ENCODE measurements at regions not wholly inside any gene's neighbourhood (a gene's known extent, or its start where the extent isn't known, plus 50 kb on each side); places are given as distances from the start of the nearest gene placed in this dataset.

- Mint-ChIP-seq H3K36me3 (ENCODE audit: low read depth) (no peaks in the 10 kb centered on the region), H3K9me3 (peaks cover 13% of the 10 kb centered on the region), H3K27ac (no peak overlapping the region), H3K4me1 (ENCODE audit: low read depth) (no peaks in the 10 kb centered on the region), H3K27me3 (ENCODE audit: insufficient read depth) (no peaks in the 10 kb centered on the region), H3K4me3 (no peak overlapping the region)
- DNase-seq (ENCODE audit: low spot score) = no peak
- intact Hi-C loops (cut with micrococcal nuclease) = no loop called here
Observed at GRCh38 chr9:106700676-106701075, 162.3 kb upstream of the ZNF462 start.

GRCh38 chr9:106701611-106702010 lies 161.4 kb upstream of the ZNF462 start:
- intact Hi-C loops (cut with micrococcal nuclease) = no loop called here
- H3K4me1 Mint-ChIP-seq (ENCODE audit: low read depth) = no peaks in the 10 kb centered on the region
- DNase-seq (ENCODE audit: low spot score) = no peak
- peaks cover 17% of the 10 kb centered on the region for H3K9me3 Mint-ChIP-seq
- H3K4me3 Mint-ChIP-seq = no peak overlapping the region
- no peaks in the 10 kb centered on the region for H3K27me3 Mint-ChIP-seq (ENCODE audit: insufficient read depth)
- H3K36me3 Mint-ChIP-seq (ENCODE audit: low read depth) = no peaks in the 10 kb centered on the region
- no peak overlapping the region for H3K27ac Mint-ChIP-seq

- H3K27ac Mint-ChIP-seq = no peak overlapping the region
- intact Hi-C loops (cut with micrococcal nuclease) = no loop called here
- H3K27me3 Mint-ChIP-seq (ENCODE audit: insufficient read depth) = no peaks in the 10 kb centered on the region
- no peaks in the 10 kb centered on the region for H3K36me3 Mint-ChIP-seq (ENCODE audit: low read depth)
- DNase-seq (ENCODE audit: low spot score) = no peak
- H3K4me1 Mint-ChIP-seq (ENCODE audit: low read depth) = no peaks in the 10 kb centered on the region
- H3K9me3 Mint-ChIP-seq = peaks cover 17% of the 10 kb centered on the region
- no peak overlapping the region for H3K4me3 Mint-ChIP-seq
Observed at GRCh38 chr9:106704056-106704615, 158.8 kb upstream of the ZNF462 start.

- Mint-ChIP-seq H3K4me1 (ENCODE audit: low read depth) (no peaks in the 10 kb centered on the region), H3K9me3 (peaks cover 17% of the 10 kb centered on the region), H3K4me3 (no peak overlapping the region), H3K36me3 (ENCODE audit: low read depth) (no peaks in the 10 kb centered on the region), H3K27ac (no peak overlapping the region), H3K27me3 (ENCODE audit: insufficient read depth) (no peaks in the 10 kb centered on the region)
- no peak for DNase-seq (ENCODE audit: low spot score)
- intact Hi-C loops (cut with micrococcal nuclease) = no loop called here
Observed at GRCh38 chr9:106707291-106707690, 155.7 kb upstream of the ZNF462 start.

GRCh38 chr9:106707738-106708474 lies 155.1 kb upstream of the ZNF462 start:
- Mint-ChIP-seq H3K4me3 (no peak overlapping the region), H3K9me3 (peaks cover 11% of the 10 kb centered on the region), H3K27me3 (ENCODE audit: insufficient read depth) (no peaks in the 10 kb centered on the region), H3K4me1 (ENCODE audit: low read depth) (no peaks in the 10 kb centered on the region), H3K36me3 (ENCODE audit: low read depth) (no peaks in the 10 kb centered on the region), H3K27ac (no peak overlapping the region)
- intact Hi-C loops (cut with micrococcal nuclease) = no loop called here
- no peak for DNase-seq (ENCODE audit: low spot score)

GRCh38 chr9:106708475-106709146 lies 154.4 kb upstream of the ZNF462 start:
- Mint-ChIP-seq H3K4me3 (no peak overlapping the region), H3K36me3 (ENCODE audit: low read depth) (no peaks in the 10 kb centered on the region), H3K27me3 (ENCODE audit: insufficient read depth) (no peaks in the 10 kb centered on the region), H3K4me1 (ENCODE audit: low read depth) (no peaks in the 10 kb centered on the region), H3K27ac (no peak overlapping the region), H3K9me3 (peaks cover 10% of the 10 kb centered on the region)
- DNase-seq (ENCODE audit: low spot score) = no peak
- intact Hi-C loops (cut with micrococcal nuclease) = no loop called here

GRCh38 chr9:106712279-106712678 lies 150.7 kb upstream of the ZNF462 start:
- no peak overlapping the region for H3K27ac Mint-ChIP-seq
- no peaks in the 10 kb centered on the region for H3K36me3 Mint-ChIP-seq (ENCODE audit: low read depth)
- no peaks in the 10 kb centered on the region for H3K27me3 Mint-ChIP-seq (ENCODE audit: insufficient read depth)
- intact Hi-C loops (cut with micrococcal nuclease) = no loop called here
- no peaks in the 10 kb centered on the region for H3K9me3 Mint-ChIP-seq
- no peak for DNase-seq (ENCODE audit: low spot score)
- no peak overlapping the region for H3K4me3 Mint-ChIP-seq
- H3K4me1 Mint-ChIP-seq (ENCODE audit: low read depth) = no peaks in the 10 kb centered on the region

GRCh38 chr9:106713206-106713605 lies 149.8 kb upstream of the ZNF462 start:
- H3K9me3 Mint-ChIP-seq = no peaks in the 10 kb centered on the region
- no peak overlapping the region for H3K27ac Mint-ChIP-seq
- H3K36me3 Mint-ChIP-seq (ENCODE audit: low read depth) = no peaks in the 10 kb centered on the region
- H3K4me1 Mint-ChIP-seq (ENCODE audit: low read depth) = no peaks in the 10 kb centered on the region
- no peak for DNase-seq (ENCODE audit: low spot score)
- H3K27me3 Mint-ChIP-seq (ENCODE audit: insufficient read depth) = no peaks in the 10 kb centered on the region
- H3K4me3 Mint-ChIP-seq = no peak overlapping the region
- intact Hi-C loops (cut with micrococcal nuclease) = no loop called here

- Mint-ChIP-seq H3K27me3 (ENCODE audit: insufficient read depth) (peaks cover 2% of the 10 kb centered on the region), H3K9me3 (no peaks in the 10 kb centered on the region), H3K36me3 (ENCODE audit: low read depth) (no peaks in the 10 kb centered on the region), H3K4me3 (no peak overlapping the region), H3K4me1 (ENCODE audit: low read depth) (no peaks in the 10 kb centered on the region), H3K27ac (no peak overlapping the region)
- intact Hi-C loops (cut with micrococcal nuclease) = no loop called here
- no peak for DNase-seq (ENCODE audit: low spot score)
Observed at GRCh38 chr9:106716820-106717219, 146.1 kb upstream of the ZNF462 start.

- H3K36me3 Mint-ChIP-seq (ENCODE audit: low read depth) = no peaks in the 10 kb centered on the region
- peaks cover 2% of the 10 kb centered on the region for H3K27me3 Mint-ChIP-seq (ENCODE audit: insufficient read depth)
- H3K4me1 Mint-ChIP-seq (ENCODE audit: low read depth) = no peaks in the 10 kb centered on the region
- H3K4me3 Mint-ChIP-seq = no peak overlapping the region
- H3K9me3 Mint-ChIP-seq = no peaks in the 10 kb centered on the region
- no peak for DNase-seq (ENCODE audit: low spot score)
- intact Hi-C loops (cut with micrococcal nuclease) = no loop called here
- no peak overlapping the region for H3K27ac Mint-ChIP-seq
Observed at GRCh38 chr9:106717686-106718085, 145.3 kb upstream of the ZNF462 start.

GRCh38 chr9:106718936-106719335 lies 144.0 kb upstream of the ZNF462 start:
- no peak for DNase-seq (ENCODE audit: low spot score)
- Mint-ChIP-seq H3K4me3 (no peak overlapping the region), H3K9me3 (no peaks in the 10 kb centered on the region), H3K36me3 (ENCODE audit: low read depth) (no peaks in the 10 kb centered on the region), H3K4me1 (ENCODE audit: low read depth) (no peaks in the 10 kb centered on the region), H3K27me3 (ENCODE audit: insufficient read depth) (peaks cover 2% of the 10 kb centered on the region), H3K27ac (no peak overlapping the region)
- intact Hi-C loops (cut with micrococcal nuclease) = no loop called here

GRCh38 chr9:106722051-106722753 lies 140.8 kb upstream of the ZNF462 start:
- no peaks in the 10 kb centered on the region for H3K9me3 Mint-ChIP-seq
- no peaks in the 10 kb centered on the region for H3K36me3 Mint-ChIP-seq (ENCODE audit: low read depth)
- intact Hi-C loops (cut with micrococcal nuclease) = no loop called here
- no peak overlapping the region for H3K4me3 Mint-ChIP-seq
- H3K4me1 Mint-ChIP-seq (ENCODE audit: low read depth) = no peaks in the 10 kb centered on the region
- peaks cover 2% of the 10 kb centered on the region for H3K27me3 Mint-ChIP-seq (ENCODE audit: insufficient read depth)
- no peak overlapping the region for H3K27ac Mint-ChIP-seq
- DNase-seq (ENCODE audit: low spot score) = no peak

GRCh38 chr9:106723926-106724325 lies 139.0 kb upstream of the ZNF462 start:
- Mint-ChIP-seq H3K27me3 (ENCODE audit: insufficient read depth) (peaks cover 2% of the 10 kb centered on the region), H3K4me1 (ENCODE audit: low read depth) (no peaks in the 10 kb centered on the region), H3K4me3 (no peak overlapping the region), H3K36me3 (ENCODE audit: low read depth) (no peaks in the 10 kb centered on the region), H3K9me3 (no peaks in the 10 kb centered on the region), H3K27ac (no peak overlapping the region)
- intact Hi-C loops (cut with micrococcal nuclease) = no loop called here
- no peak for DNase-seq (ENCODE audit: low spot score)

Data from activated T-helper 1 cell treated with anti-CD3 and anti-CD28 coated beads, Interleukin-12 subunit alpha, Interleukin-12 subunit beta, Interleukin-2, Interleukin-4 antibody, amounts not matched to agents 30 ng/mL and 10 ng/mL and 1 ng/mL, durations not matched to agents 14 hours and 24 hours and 36 hours (primary cell).